ENCODE measurements at regions not wholly inside any gene's neighbourhood (a gene's known extent, or its start where the extent isn't known, plus 50 kb on each side); places are given as distances from the start of the nearest gene placed in this dataset.

GRCh38 chr2:217459680-217460405, 543.0 kb downstream of the TNS1 start:
- ATAC-seq = no peak
- ChIA-PET CTCF (no interaction called here), RAD21 (ENCODE audit: unreplicated experiment) (no interaction called here), SMC1A (ENCODE audit: uncharacterized antibody, unreplicated experiment) (no interaction called here), POLR2A (no interaction called here)
- FAIRE-seq = no peak
- Histone ChIP-seq H2AFZ (ENCODE audit: control insufficient read depth, low read depth, low read length) (no peak overlapping the region), H3K9ac (ENCODE audit: control insufficient read depth, insufficient read depth, low read length) (no peak overlapping the region), H3K4me1 (ENCODE audit: control insufficient read depth, insufficient read depth, low read length) (peaks cover 5% of the 10 kb centered on the region; the same call in 1 of the 2 replicates), H3K79me2 (ENCODE audit: control insufficient read depth, insufficient read depth, low read length) (no peaks in the 10 kb centered on the region), H3K4me2 (ENCODE audit: control insufficient read depth, insufficient read depth) (no peak overlapping the region), H3K27me3 (replicated peaks in 1 of 2; ENCODE audit: control insufficient read depth in 2 of 2, insufficient read depth in 2 of 2, low read length in 1 of 2) (no peaks in the 10 kb centered on the region; a peak in 1 of 4 replicates), H3K27ac (ENCODE audit: control insufficient read depth, insufficient read depth) (no peak overlapping the region), H3K36me3 (ENCODE audit: control insufficient read depth in 2 of 2, insufficient read depth in 2 of 2, low read length in 1 of 2) (no peaks in the 10 kb centered on the region), H4K20me1 (ENCODE audit: control insufficient read depth, insufficient read depth) (no peaks in the 10 kb centered on the region), H3K9me3 (replicated peaks; ENCODE audit: control insufficient read depth, insufficient read depth, low read length) (peaks cover 5% of the 10 kb centered on the region; the same call in 2 of the 3 replicates), H3K4me3 (no peak overlapping the region)
- in situ Hi-C loops (cut with MboI) = no loop called here
- no peak for DNase-seq (ENCODE audit: low read depth, low spot score)
- 27% methylated on average over 5 of the region's 5 CpGs for WGBS (ENCODE audit: insufficient coverage, insufficient replicate concordance, low lambda C conversion rate, missing lambda C conversion rate)
- TF ChIP-seq CEBPB (IDR thresholded peaks at IDR 0.05; ENCODE audit: borderline replicate concordance in 1 of 2, low read depth in 2 of 2, low read length in 2 of 2) = no peak
- no peak for TF ChIP-seq NFIC (IDR thresholded peaks at IDR 0.05; ENCODE audit: low read depth, low read length)
- no peak for TF ChIP-seq IRF3 (IDR thresholded peaks at IDR 0.05)
- TF ChIP-seq TAF1 (IDR thresholded peaks at IDR 0.05; ENCODE audit: borderline replicate concordance, low read depth, low read length) = no peak
- TF ChIP-seq IKZF2 (IDR thresholded peaks at IDR 0.05) = no peak
- TF ChIP-seq NR2F1 (conservative IDR thresholded peaks at IDR 0.05) = no peak
- no peak for TF ChIP-seq PAX8 (IDR thresholded peaks at IDR 0.05)
- no peak for TF ChIP-seq ZNF24 (IDR thresholded peaks at IDR 0.05)
- intact Hi-C loops (cut with micrococcal nuclease; ENCODE audit: unreplicated experiment) = no loop called here
- no TSS peak for BruUV-seq (replicated peaks)

All from GM12878 (cell line).